MCF 10A (cell line): ENCODE measurements at regions not wholly inside any gene's neighbourhood (a gene's known extent, or its start where the extent isn't known, plus 50 kb on each side); places are given as distances from the start of the nearest gene placed in this dataset.

ENCODE experiments used
- BruUV-seq: library from RNA; stranded (reverse); fragments of 400-500 nt; replicated peaks from 2 replicates; lab custom pipeline; 2021; lab: Mats Ljungman, UMichigan
- CTCF ChIA-PET: fragments of 300-600 bp; sonication (Branson Sonifier 250); formaldehyde crosslinking; extraction: SDS; loops from one replicate; lab custom pipeline; 2021; ENCODE audit warnings: antibody characterized with exemption, inconsistent platforms; lab: Yijun Ruan, JAX
- POLR2A ChIA-PET: fragments of 300-600, 350-650 bp; sonication (Branson Sonifier 250); formaldehyde crosslinking; extraction: SDS; loops from one replicate; lab custom pipeline; 2020; ENCODE audit warnings: antibody characterized with exemption, inconsistent platforms; lab: Yijun Ruan, JAX
- DNase-seq: peaks from one replicate; pipeline ENCODE4 v3.0.0-alpha.2; 2018; ENCODE audit not compliant: unreplicated experiment
- H3K27ac Mint-ChIP-seq: one replicate; pipeline ENCODE4 v1.8.0; 2022; ENCODE audit warnings: mild to moderate bottlenecking, low read depth, mixed read lengths; ENCODE audit not compliant: unreplicated experiment
- H3K27me3 Mint-ChIP-seq: one replicate; pipeline ENCODE4 v1.8.0; 2022; ENCODE audit warnings: mixed read lengths; ENCODE audit not compliant: insufficient read depth, unreplicated experiment
- H3K36me3 Mint-ChIP-seq: one replicate; pipeline ENCODE4 v1.8.0; 2022; ENCODE audit warnings: mild to moderate bottlenecking, moderate library complexity, mixed read lengths; ENCODE audit not compliant: insufficient read depth, unreplicated experiment
- H3K4me1 Mint-ChIP-seq: one replicate; pipeline ENCODE4 v1.8.0; 2022; ENCODE audit warnings: mixed read lengths; ENCODE audit not compliant: insufficient read depth, unreplicated experiment
- H3K4me3 Mint-ChIP-seq: one replicate; pipeline ENCODE4 v1.8.0; 2022; ENCODE audit warnings: mild to moderate bottlenecking, moderate library complexity, mixed read lengths; ENCODE audit not compliant: unreplicated experiment
- H3K9me3 Mint-ChIP-seq: one replicate; pipeline ENCODE4 v1.8.0; 2022; ENCODE audit warnings: mixed read lengths; ENCODE audit not compliant: unreplicated experiment
- CTCF ChIP-seq: fragments of 200-600 bp; IDR thresholded peaks from one replicate; pipeline ENCODE4 v1.8.0; 2022; ENCODE audit warnings: antibody characterized with exemption, mild to moderate bottlenecking; ENCODE audit not compliant: unreplicated experiment
- intact Hi-C: fragments of 100-400 bp; cut with micrococcal nuclease; formaldehyde crosslinking; loops from 2 replicates; pipeline ENCODE4 v1.14.1; 2022

- ChIA-PET CTCF (interaction anchor here (0.6 to 1.3 kb wide), 3 partner anchors 35 to 480 kb away, joined by 3 read pairs; no protein-coding TSS in a partner anchor), POLR2A (no interaction called here)
- intact Hi-C loops, result no loop called here
- no peak for DNase-seq
- peaks cover 9% of the 10 kb centered on the region for H3K9me3 Mint-ChIP-seq
- TF ChIP-seq CTCF, result no peak
- H3K27ac Mint-ChIP-seq, result no peak overlapping the region
- no peaks in the 10 kb centered on the region for H3K4me1 Mint-ChIP-seq
- no peak overlapping the region for H3K4me3 Mint-ChIP-seq
- BruUV-seq, result no TSS peak
- no peaks in the 10 kb centered on the region for H3K27me3 Mint-ChIP-seq
- no peaks in the 10 kb centered on the region for H3K36me3 Mint-ChIP-seq
Observed at GRCh38 chr13:51009597-51009996, 100.0 kb downstream of the RNASEH2B start.

GRCh38 chr13:51007216-51007615, 97.6 kb downstream of the RNASEH2B start:
- intact Hi-C loops, result no loop called here

GRCh38 chr13:51006067-51006845, 96.7 kb downstream of the RNASEH2B start:
- no peaks in the 10 kb centered on the region for H3K36me3 Mint-ChIP-seq
- no peak overlapping the region for H3K27ac Mint-ChIP-seq
- ChIA-PET CTCF (interaction anchor here (1.6 kb wide), 1 partner anchor 18 kb away, joined by 4 read pairs; no protein-coding TSS in a partner anchor), POLR2A (interaction anchor here (0.6 to 1.7 kb wide), 2 partner anchors 17 to 63 kb away, joined by 3 to 5 read pairs; no protein-coding TSS in a partner anchor)
- no peak for DNase-seq
- BruUV-seq, result no TSS peak
- no peaks in the 10 kb centered on the region for H3K4me1 Mint-ChIP-seq
- TF ChIP-seq CTCF, result no peak
- no peaks in the 10 kb centered on the region for H3K9me3 Mint-ChIP-seq
- intact Hi-C loops, result no loop called here
- H3K27me3 Mint-ChIP-seq, result no peaks in the 10 kb centered on the region
- no peak overlapping the region for H3K4me3 Mint-ChIP-seq

More at GRCh38 chr13:51007216-51007615, 97.6 kb downstream of the RNASEH2B start:
- no peak for TF ChIP-seq CTCF
- Mint-ChIP-seq H3K36me3 (no peaks in the 10 kb centered on the region), H3K4me1 (no peaks in the 10 kb centered on the region), H3K4me3 (no peak overlapping the region), H3K9me3 (no peaks in the 10 kb centered on the region), H3K27me3 (no peaks in the 10 kb centered on the region), H3K27ac (no peak overlapping the region)
- ChIA-PET CTCF (no interaction called here), POLR2A (interaction anchor here (1.7 kb wide), 1 partner anchor 18 kb away, joined by 5 read pairs; no protein-coding TSS in a partner anchor)
- no TSS peak for BruUV-seq
- DNase-seq, result no peak
